ENCODE measurements at regions not wholly inside any gene's neighbourhood (a gene's known extent, or its start where the extent isn't known, plus 50 kb on each side); places are given as distances from the start of the nearest gene placed in this dataset.

DNA sequence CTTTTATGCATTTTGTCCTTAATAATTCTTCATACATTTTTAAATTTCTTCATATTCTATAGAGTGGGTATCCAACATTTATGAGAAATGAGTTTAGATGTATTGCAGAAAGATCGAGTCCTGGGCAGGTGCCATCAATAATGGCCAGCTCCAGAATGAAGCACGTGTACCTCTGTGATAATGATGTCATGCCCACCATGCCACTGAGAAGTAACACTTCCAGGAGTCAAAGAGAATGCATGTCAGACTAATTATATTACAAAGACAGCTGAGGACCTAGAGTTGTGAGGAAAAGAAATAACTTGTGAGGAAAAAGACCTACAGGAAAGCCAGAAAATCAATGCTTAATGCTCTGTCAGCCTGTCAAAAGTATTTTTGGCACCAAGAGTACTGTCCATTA is 157.4 kb upstream of the P2RY1 start:
- TF ChIP-seq, protein P1, sequence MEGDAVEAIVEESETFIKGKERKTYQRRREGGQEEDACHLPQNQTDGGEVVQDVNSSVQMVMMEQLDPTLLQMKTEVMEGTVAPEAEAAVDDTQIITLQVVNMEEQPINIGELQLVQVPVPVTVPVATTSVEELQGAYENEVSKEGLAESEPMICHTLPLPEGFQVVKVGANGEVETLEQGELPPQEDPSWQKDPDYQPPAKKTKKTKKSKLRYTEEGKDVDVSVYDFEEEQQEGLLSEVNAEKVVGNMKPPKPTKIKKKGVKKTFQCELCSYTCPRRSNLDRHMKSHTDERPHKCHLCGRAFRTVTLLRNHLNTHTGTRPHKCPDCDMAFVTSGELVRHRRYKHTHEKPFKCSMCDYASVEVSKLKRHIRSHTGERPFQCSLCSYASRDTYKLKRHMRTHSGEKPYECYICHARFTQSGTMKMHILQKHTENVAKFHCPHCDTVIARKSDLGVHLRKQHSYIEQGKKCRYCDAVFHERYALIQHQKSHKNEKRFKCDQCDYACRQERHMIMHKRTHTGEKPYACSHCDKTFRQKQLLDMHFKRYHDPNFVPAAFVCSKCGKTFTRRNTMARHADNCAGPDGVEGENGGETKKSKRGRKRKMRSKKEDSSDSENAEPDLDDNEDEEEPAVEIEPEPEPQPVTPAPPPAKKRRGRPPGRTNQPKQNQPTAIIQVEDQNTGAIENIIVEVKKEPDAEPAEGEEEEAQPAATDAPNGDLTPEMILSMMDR (IDR thresholded peaks at IDR 0.05; ENCODE audit: extremely low read depth in 1 of 2, insufficient read depth in 1 of 2, low read depth in 1 of 2, low read length in 2 of 2) = no peak
- TF ChIP-seq POLR2A (IDR thresholded peaks at IDR 0.05; ENCODE audit: low read depth, low read length) = no peak
- no peak for TF ChIP-seq EZH2 (IDR thresholded peaks at IDR 0.05; ENCODE audit: borderline replicate concordance, low read depth, low read length, severe bottlenecking)
- no peak for TF ChIP-seq POLR2AphosphoS5 (IDR thresholded peaks at IDR 0.05; ENCODE audit: insufficient read depth, low read depth, low read length)
- no peak for TF ChIP-seq MYC (IDR thresholded peaks at IDR 0.05; ENCODE audit: low read depth, low read length)
- TF ChIP-seq GATA2 (IDR thresholded peaks at IDR 0.05; ENCODE audit: insufficient read depth, insufficient read length, low read depth, low read length) = no peak

Data from endothelial cell of umbilical vein (primary cell).